ENCODE measurements at regions not wholly inside any gene's neighbourhood (a gene's known extent, or its start where the extent isn't known, plus 50 kb on each side); places are given as distances from the start of the nearest gene placed in this dataset.

DNA sequence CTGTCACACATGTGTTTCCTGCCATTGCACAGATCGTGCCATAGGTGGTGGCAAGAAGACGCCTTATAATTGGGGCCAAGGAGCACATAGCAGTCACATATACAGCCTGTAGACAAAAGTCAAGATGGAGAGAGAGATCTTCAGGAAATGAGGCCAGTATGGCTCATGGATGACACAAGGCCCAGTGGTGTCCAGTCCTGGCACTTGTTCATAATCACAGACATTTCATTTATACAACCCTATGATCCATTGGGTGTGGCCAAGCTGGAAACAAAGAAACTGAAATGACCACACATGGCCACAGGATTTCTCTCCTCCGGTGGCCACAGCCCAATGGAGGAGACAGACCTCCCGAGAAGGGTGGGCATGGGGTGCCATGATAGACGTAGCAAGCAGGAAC is 78.5 kb upstream of the KAZN start:
- TF ChIP-seq CTCF (IDR thresholded peaks at IDR 0.05; ENCODE audit: borderline replicate concordance, extremely low read depth, insufficient read depth) = no peak
- no peaks in the 10 kb centered on the region for H3K36me3 ChIP-seq (ENCODE audit: control insufficient read depth in 2 of 3, insufficient read depth in 3 of 3, low read length in 3 of 3)
- no peaks in the 10 kb centered on the region for H3K27me3 ChIP-seq (ENCODE audit: control insufficient read depth, insufficient read depth, low read length)
- no peak overlapping the region for H3K9ac ChIP-seq (ENCODE audit: low read length in 3 of 3)
- intact Hi-C loops (cut with DNase I) = no loop called here
- H3K4me3 ChIP-seq (ENCODE audit: low read length in 3 of 3) = no peak overlapping the region
- H3K27ac ChIP-seq (ENCODE audit: low read depth in 2 of 2, low read length in 2 of 2) = no peak overlapping the region
- no peaks in the 10 kb centered on the region for H3K4me1 ChIP-seq (ENCODE audit: control insufficient read depth in 2 of 3, insufficient read depth in 2 of 3, low read depth in 1 of 3, low read length in 3 of 3)
- H3K9me3 ChIP-seq (ENCODE audit: control insufficient read depth in 2 of 3, insufficient read depth in 1 of 3, low read length in 3 of 3) = no peaks in the 10 kb centered on the region
- no peak for DNase-seq
- no peak for FAIRE-seq

DNA sequence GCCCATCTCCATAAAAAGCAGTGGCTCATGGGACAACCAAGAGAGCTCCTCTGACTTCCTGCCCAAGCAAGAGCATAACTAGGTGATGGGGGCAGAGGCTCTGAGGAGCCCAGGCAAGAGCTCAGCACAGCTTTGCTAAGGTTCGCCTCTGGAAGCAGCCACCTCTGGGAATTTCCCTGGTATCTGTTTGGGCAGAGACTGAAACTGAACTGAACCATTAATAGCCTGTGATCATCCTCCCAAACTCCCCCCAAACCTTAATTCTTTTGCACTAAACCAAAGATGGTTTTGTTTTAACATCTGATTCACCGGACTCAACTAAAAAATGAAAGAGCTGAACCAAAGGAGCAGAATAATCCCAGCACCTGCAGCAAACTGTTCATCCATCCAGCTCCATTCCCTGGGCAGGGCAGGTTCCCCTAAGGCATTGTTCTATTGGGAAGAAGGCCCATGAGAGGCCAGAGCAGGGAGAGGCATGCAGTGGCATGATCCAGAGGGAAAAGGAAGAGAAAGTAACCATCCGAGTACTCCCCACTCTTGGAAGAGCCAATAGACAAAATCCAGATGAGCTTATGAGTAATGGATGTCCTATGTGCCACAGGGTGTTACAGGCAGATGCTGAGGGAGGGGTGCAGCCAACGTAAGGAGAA is 77.8 kb upstream of the KAZN start:
- Histone ChIP-seq H3K36me3 (ENCODE audit: control insufficient read depth in 2 of 3, insufficient read depth in 3 of 3, low read length in 3 of 3) (no peaks in the 10 kb centered on the region), H3K27ac (ENCODE audit: low read depth in 2 of 2, low read length in 2 of 2) (no peak overlapping the region), H3K4me1 (ENCODE audit: control insufficient read depth in 2 of 3, insufficient read depth in 2 of 3, low read depth in 1 of 3, low read length in 3 of 3) (no peaks in the 10 kb centered on the region), H3K9ac (ENCODE audit: low read length in 3 of 3) (no peak overlapping the region), H3K27me3 (ENCODE audit: control insufficient read depth, insufficient read depth, low read length) (no peaks in the 10 kb centered on the region), H3K9me3 (ENCODE audit: control insufficient read depth in 2 of 3, insufficient read depth in 1 of 3, low read length in 3 of 3) (no peaks in the 10 kb centered on the region), H3K4me3 (ENCODE audit: low read length in 3 of 3) (no peak overlapping the region)
- TF ChIP-seq CTCF (IDR thresholded peaks at IDR 0.05; ENCODE audit: borderline replicate concordance, extremely low read depth, insufficient read depth) = no peak
- DNase-seq (no peak), FAIRE-seq (no peak)
- intact Hi-C loops (cut with DNase I) = no loop called here

DNA sequence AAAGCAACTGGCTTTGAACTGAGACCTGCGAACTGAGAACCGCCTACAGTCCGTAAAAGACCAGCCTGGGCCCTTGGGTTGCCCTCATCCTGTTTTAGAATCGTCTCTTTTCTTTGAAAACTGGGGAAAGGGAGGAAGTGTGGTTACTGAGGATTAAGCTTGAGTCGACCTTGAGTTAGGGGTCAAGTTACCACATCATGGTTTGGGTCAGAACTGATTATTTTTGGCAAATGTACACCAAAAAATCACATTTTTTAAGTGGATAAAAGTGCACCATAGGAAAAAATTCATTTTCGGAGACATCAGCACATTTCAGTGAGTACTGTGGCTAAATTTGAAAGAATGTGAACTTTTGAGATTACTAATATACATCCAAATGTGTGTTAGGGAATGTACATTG is 76.9 kb upstream of the KAZN start:
- TF ChIP-seq CTCF (IDR thresholded peaks at IDR 0.05; ENCODE audit: borderline replicate concordance, extremely low read depth, insufficient read depth) = no peak
- FAIRE-seq = no peak
- Histone ChIP-seq H3K27me3 (ENCODE audit: control insufficient read depth, insufficient read depth, low read length) (no peaks in the 10 kb centered on the region), H3K4me3 (ENCODE audit: low read length in 3 of 3) (no peak overlapping the region), H3K36me3 (ENCODE audit: control insufficient read depth in 2 of 3, insufficient read depth in 3 of 3, low read length in 3 of 3) (no peaks in the 10 kb centered on the region), H3K9me3 (ENCODE audit: control insufficient read depth in 2 of 3, insufficient read depth in 1 of 3, low read length in 3 of 3) (no peaks in the 10 kb centered on the region), H3K9ac (ENCODE audit: low read length in 3 of 3) (no peak overlapping the region), H3K4me1 (ENCODE audit: control insufficient read depth in 2 of 3, insufficient read depth in 2 of 3, low read depth in 1 of 3, low read length in 3 of 3) (no peaks in the 10 kb centered on the region), H3K27ac (ENCODE audit: low read depth in 2 of 2, low read length in 2 of 2) (no peak overlapping the region)
- no peak for DNase-seq
- intact Hi-C loops (cut with DNase I) = no loop called here
